ENCODE measurements at regions not wholly inside any gene's neighbourhood (a gene's known extent, or its start where the extent isn't known, plus 50 kb on each side); places are given as distances from the start of the nearest gene placed in this dataset.
"Not testable (repeated sequence)": the region's sequence is repeated elsewhere in the genome, so short reads cannot be mapped to it uniquely, and the experiment has no call there.

DNA sequence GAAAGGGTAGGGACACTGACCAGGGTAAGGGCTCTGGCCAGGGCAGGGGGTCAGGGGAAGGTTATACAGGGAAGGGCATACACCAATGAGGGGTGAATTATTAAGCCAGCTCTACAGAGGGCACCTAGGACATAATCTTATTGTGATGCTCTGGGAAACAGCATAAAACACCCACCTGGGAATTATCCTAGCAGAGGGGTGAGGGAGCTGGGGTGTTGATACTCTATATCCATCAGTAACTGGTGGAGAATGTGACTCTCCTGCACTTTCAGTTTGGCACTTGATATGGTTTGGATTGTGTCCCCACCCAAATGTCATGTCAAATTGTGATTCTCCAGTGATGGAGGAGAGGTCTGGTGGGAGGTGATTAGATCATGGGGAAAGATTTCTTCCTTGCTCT, 291.2 kb downstream of the ASMT start:
- no peak overlapping the region for H3K27ac Mint-ChIP-seq
- DNase-seq, result no peak
- no peaks in the 10 kb centered on the region for H3K4me1 Mint-ChIP-seq
- peaks cover 10% of the 10 kb centered on the region for H3K9me3 Mint-ChIP-seq
- no peaks in the 10 kb centered on the region for H3K36me3 Mint-ChIP-seq (ENCODE audit: low read depth)
- H3K4me3 Mint-ChIP-seq, result no peak overlapping the region
- CTCF ChIA-PET, result no interaction called here
- H3K27me3 Mint-ChIP-seq, result no peaks in the 10 kb centered on the region
- POLR2A ChIA-PET, result no interaction called here

DNA sequence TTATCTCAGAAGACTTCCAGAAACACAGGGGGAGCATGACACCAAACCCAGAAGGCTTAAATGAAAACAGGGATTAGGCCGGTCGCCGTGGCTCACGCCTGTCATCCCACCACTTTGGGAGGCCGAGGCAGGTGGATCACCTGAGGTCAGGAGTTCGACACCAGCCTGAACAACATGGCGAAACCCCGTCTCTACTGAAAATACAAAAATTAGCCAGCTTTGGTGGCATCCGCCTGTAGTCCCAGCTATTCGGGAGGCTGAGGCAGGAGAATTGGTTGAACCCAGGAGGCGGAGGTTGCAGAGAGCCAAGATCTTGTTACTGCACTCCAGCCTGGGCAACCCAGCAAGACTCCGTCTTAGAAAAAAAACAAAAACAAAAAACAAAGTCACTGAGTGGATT, 294.1 kb downstream of the ASMT start:
- H3K9me3 Mint-ChIP-seq, result peaks cover 10% of the 10 kb centered on the region
- H3K4me3 Mint-ChIP-seq; H3K36me3 Mint-ChIP-seq (ENCODE audit: low read depth); DNase-seq; H3K27me3 Mint-ChIP-seq; POLR2A ChIA-PET; H3K4me1 Mint-ChIP-seq; H3K27ac Mint-ChIP-seq; CTCF ChIA-PET: not testable (repeated sequence)

DNA sequence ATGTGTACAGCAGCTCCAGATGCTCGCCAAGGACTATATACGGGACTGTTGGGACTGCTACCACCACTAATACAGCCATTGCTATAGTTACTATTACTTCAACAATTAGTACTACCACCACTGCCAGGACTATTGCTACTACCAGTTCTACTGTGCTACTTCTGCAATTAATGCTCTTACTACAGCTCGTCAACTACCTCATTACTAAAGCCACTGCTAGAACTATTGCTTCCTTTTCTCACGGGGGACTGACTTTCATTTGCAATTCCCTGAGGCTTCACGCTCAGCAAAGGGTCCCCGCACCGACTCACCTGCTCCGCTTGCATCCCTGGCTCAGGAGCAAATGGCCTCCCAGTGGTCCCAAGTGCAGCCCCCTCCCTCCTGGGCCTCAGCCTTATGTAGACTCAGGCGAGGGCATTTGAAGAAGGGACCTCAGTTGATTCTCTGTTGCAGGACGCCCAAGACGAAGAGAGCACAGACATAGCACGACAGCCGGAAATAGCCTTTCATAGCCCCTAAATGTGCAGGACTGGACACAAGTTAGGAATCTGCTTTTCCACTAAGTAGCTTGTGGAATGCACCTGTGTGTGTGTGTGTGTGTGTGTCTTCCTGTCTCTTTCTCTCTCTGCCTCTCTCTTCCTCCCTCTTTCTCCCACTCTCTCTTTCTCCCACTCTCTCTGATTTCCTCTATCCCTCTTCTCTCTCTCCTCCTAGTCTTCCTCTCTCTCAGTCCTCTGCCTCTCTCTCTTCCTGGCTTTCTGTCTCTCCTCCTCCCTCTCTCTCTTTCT, 294.8 kb downstream of the ASMT start:
- Mint-ChIP-seq H3K27ac (no peak overlapping the region), H3K9me3 (peaks cover 10% of the 10 kb centered on the region), H3K4me1 (no peaks in the 10 kb centered on the region), H3K36me3 (ENCODE audit: low read depth) (no peaks in the 10 kb centered on the region), H3K4me3 (no peak overlapping the region), H3K27me3 (no peaks in the 10 kb centered on the region)
- ChIA-PET CTCF (no interaction called here), POLR2A (no interaction called here)
- no peak for DNase-seq

DNA sequence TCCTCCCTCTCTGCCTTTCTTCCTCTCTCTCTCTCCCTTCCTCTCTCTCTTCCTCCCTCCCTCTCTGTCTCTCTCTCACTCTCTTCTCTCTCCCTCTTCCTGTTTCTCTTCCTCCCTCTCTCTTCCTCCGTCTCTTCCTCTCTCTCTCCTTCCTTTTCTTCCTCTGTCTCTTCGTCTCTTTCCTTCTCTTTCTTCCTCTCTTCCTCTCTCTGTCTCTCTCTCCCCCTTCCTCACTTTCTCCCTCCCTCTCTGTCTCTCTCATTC, 295.3 kb downstream of the ASMT start:
- H3K4me3 Mint-ChIP-seq, result no peak overlapping the region
- ChIA-PET POLR2A (no interaction called here), CTCF (no interaction called here)
- DNase-seq, result no peak
- H3K9me3 Mint-ChIP-seq, result peaks cover 10% of the 10 kb centered on the region
- H3K4me1 Mint-ChIP-seq, result no peaks in the 10 kb centered on the region
- H3K27ac Mint-ChIP-seq, result no peak overlapping the region
- H3K36me3 Mint-ChIP-seq (ENCODE audit: low read depth), result no peaks in the 10 kb centered on the region
- H3K27me3 Mint-ChIP-seq, result no peaks in the 10 kb centered on the region

DNA sequence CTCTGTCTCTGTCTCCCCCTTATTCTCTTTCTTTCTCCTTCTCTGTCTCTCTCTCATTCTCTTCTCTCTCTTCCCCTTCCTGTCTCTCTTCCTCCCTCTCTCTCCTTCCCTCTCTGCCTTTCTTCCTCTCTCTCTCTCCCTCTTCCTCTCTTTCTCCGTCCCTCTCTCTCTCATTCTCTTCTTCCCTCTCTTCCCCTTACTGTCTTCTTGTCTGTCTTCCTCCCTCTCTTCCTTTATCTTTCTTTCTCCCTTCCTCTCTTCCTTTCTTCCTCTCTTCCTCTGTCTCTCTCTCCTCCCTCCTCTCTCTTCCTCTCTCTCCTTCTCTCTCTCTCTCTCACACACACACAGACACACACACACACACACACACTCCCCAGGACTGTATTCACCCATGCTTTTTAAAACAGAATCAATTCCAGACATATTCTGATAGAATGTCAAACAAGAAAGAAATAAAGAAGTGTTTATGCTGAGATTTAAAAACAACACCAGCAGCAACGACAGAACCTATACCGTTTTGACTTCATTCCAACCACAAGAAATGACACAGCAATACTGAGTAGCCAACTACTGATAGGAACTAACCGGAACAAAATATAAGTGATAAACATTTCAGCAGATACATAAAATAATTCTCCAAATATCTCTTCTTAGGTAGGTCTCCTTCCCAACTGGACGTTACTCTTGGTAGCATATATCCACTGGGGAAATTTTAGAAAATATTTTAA, 296.7 kb downstream of the ASMT start:
- ChIA-PET POLR2A (no interaction called here), CTCF (no interaction called here)
- Mint-ChIP-seq H3K4me1 (no peaks in the 10 kb centered on the region), H3K36me3 (ENCODE audit: low read depth) (no peaks in the 10 kb centered on the region), H3K4me3 (no peak overlapping the region), H3K9me3 (peaks cover 10% of the 10 kb centered on the region), H3K27me3 (no peaks in the 10 kb centered on the region), H3K27ac (no peak overlapping the region)
- no peak for DNase-seq

DNA sequence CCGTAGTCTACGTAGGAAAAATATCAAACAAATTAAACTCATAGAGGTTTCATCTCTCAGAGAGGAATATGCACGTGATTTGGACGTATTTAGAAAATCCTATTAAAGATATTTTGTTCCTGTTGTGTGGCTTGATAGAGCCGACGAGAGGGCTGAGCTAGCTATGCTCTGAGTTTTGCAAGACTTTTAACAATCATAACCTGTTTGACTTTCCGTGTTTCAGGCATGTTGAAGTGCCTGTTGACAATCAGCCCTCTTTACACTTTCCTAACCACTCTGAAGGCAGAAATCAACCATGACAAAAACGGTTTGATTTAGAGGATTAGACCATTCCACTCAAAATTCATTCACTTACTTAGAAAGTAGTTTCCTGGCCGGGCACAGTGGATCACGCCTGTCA, 297.3 kb downstream of the ASMT start:
- POLR2A ChIA-PET, result no interaction called here

DNA sequence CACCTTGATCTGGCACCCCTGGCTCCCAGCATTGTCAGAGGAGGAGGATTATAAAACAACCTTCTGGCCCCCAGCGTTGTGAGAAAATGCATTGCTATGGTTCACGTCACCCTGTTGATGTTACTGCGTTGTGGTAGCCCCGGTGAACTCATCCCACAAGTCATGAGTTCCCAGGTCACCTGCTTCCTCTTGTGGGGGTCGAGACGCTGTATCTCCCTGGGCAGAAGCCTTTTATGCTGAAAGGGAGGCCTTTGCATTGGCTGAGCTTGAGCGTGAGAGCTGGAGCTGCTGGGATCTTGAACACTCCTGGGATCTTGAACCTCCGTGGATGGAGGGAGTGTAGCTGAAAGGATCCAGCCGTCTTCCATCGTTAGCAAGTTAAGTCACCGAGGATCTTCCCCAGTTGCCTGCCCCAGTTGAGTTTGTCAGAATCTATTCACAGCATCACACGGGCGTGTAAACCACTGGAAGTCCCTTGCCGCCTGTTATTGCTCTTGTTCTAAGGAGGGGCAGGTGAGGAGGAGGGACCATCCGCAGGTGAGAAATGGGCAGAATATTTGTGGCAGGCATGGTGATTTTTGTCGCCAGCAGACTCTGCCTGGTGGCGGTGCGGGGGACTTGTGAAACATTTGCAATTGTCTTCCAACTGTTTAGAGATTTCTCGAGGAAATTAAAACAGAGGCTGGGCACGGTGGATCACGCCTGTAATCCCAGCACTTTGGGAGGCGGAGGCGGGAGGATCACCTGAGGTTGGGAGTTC, 299.9 kb downstream of the ASMT start:
- H3K27ac Mint-ChIP-seq, result no peak overlapping the region
- no peaks in the 10 kb centered on the region for H3K9me3 Mint-ChIP-seq
- no peaks in the 10 kb centered on the region for H3K27me3 Mint-ChIP-seq
- no peak for DNase-seq
- ChIA-PET CTCF (no interaction called here), POLR2A (no interaction called here)
- no peak overlapping the region for H3K4me3 Mint-ChIP-seq
- H3K4me1 Mint-ChIP-seq, result no peaks in the 10 kb centered on the region
- H3K36me3 Mint-ChIP-seq (ENCODE audit: low read depth), result no peaks in the 10 kb centered on the region

More for the DNA sequence above, 297.3 kb downstream of the ASMT start:
- H3K9me3 Mint-ChIP-seq, result peaks cover 9% of the 10 kb centered on the region
- CTCF ChIA-PET, result no interaction called here
- no peak overlapping the region for H3K27ac Mint-ChIP-seq
- H3K27me3 Mint-ChIP-seq, result no peaks in the 10 kb centered on the region
- no peaks in the 10 kb centered on the region for H3K4me1 Mint-ChIP-seq
- H3K36me3 Mint-ChIP-seq (ENCODE audit: low read depth), result no peaks in the 10 kb centered on the region
- no peak for DNase-seq
- H3K4me3 Mint-ChIP-seq, result no peak overlapping the region

DNA sequence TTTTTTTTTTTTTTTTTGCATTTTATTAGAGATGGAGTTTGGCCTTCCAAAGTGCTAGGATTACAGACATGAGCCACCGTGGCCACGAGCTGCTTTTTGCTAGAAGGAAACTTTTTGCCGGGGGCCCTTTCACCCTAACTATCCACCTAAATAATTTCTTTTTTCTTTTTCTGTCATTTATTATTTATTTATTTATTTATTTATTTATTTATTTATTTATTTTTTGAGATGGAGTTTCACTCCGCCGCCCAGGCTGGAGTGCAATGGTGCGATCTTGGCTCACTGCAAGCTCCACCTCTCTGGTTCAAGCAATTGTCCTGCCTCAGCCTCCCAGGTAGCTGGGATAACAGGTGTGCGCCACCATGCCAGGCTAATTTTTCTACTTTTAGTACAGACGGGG, 303.9 kb downstream of the ASMT start:
- no peak overlapping the region for H3K4me3 Mint-ChIP-seq
- no peak for DNase-seq

DNA sequence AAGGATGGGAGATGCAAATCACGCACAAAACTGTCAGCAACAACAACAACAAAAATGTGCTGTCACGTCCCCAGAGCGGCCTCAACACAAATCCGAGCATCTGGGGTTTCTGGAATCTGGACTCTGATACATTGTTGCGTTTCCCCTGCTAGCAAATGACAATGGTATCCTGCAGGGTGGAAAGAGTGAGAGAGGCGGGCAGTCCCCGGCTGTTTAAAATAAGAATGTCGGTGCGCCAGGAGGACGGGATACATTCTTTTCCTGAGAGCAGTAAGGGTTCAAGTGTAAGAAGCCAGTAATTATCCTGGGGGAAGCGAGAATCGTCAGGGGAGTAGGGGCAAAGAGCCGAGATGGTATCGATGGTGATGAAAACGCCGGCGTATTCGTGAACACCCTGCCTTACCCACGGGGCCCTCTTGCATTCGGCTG, 310.2 kb downstream of the ASMT start:
- Mint-ChIP-seq H3K36me3 (ENCODE audit: low read depth) (no peaks in the 10 kb centered on the region), H3K4me3 (no peak overlapping the region), H3K27me3 (no peaks in the 10 kb centered on the region), H3K27ac (no peak overlapping the region), H3K9me3 (peaks cover 10% of the 10 kb centered on the region), H3K4me1 (no peaks in the 10 kb centered on the region)
- no peak for DNase-seq
- ChIA-PET CTCF (no interaction called here), POLR2A (no interaction called here)

More for the DNA sequence above, 303.9 kb downstream of the ASMT start:
- Mint-ChIP-seq H3K36me3 (ENCODE audit: low read depth) (no peaks in the 10 kb centered on the region), H3K4me1 (no peaks in the 10 kb centered on the region), H3K27me3 (no peaks in the 10 kb centered on the region), H3K27ac (no peak overlapping the region), H3K9me3 (peaks cover 3% of the 10 kb centered on the region)
- ChIA-PET CTCF (no interaction called here), POLR2A (no interaction called here)

DNA sequence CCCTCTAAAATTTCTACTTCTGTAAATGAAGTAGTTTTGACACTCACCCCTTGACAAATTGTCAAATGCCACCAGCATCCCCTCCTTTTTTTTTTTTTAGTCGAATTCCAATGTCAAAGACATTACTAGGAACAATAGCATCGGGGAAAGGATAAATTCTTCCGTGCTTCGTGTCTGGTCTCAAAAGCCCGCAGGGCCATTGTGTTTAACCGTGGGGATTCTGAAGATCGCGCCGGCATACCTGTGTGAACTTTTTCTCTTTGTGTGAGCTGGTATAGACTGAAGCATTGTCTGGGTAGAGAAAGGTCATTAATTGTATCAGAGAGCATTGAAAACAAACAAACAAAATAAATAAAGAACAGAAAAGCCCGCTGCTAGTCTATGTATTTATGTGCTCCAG, 313.9 kb downstream of the ASMT start:
- H3K4me3 Mint-ChIP-seq, result no peak overlapping the region
- peaks cover 15% of the 10 kb centered on the region for H3K9me3 Mint-ChIP-seq
- no peaks in the 10 kb centered on the region for H3K27me3 Mint-ChIP-seq
- H3K4me1 Mint-ChIP-seq, result no peaks in the 10 kb centered on the region
- ChIA-PET CTCF (no interaction called here), POLR2A (no interaction called here)
- no peak overlapping the region for H3K27ac Mint-ChIP-seq
- no peaks in the 10 kb centered on the region for H3K36me3 Mint-ChIP-seq (ENCODE audit: low read depth)
- DNase-seq, result no peak

DNA sequence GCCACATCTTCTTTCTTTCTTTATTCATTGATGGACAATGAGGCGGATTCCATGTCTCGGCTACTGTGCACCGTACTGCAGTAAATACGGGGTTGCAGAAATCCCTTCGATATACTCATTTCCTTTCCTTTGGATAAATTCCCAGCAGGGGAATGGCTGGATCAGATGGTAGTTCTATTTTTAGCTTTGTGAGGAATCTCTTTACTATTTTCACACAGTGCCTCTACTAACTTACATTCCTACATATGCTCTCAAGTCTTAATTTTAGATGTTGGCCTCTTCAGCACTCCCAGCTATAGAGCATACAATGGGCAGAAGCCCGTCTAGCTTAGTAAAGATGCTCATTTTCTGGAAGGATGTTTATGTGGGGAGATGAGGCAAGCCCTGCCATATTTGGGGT, 317.4 kb downstream of the ASMT start:
- H3K9me3 Mint-ChIP-seq, result peaks cover 11% of the 10 kb centered on the region
- no peak overlapping the region for H3K27ac Mint-ChIP-seq
- DNase-seq, result no peak
- H3K4me3 Mint-ChIP-seq, result no peak overlapping the region
- H3K36me3 Mint-ChIP-seq (ENCODE audit: low read depth), result no peaks in the 10 kb centered on the region
- ChIA-PET CTCF (no interaction called here), POLR2A (no interaction called here)
- no peaks in the 10 kb centered on the region for H3K4me1 Mint-ChIP-seq
- H3K27me3 Mint-ChIP-seq, result no peaks in the 10 kb centered on the region

DNA sequence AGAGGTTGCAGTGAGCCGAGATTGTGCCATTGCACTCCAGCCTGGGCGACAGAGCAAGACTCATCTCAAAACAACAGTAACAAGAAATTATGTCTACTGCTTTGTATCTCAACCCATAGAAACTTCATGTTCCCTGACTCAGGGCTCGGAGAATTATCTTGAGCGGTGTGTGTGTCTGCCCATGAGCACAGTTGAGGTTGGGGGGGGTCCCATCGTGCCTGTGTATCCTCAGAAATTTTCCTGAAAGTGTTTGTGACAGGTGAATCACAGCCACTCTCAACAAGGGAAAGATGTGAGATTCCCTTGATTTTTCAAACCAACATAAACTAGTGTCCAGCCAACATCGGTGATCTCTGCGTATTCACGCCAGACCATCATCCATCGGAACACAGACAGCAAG, 319.1 kb downstream of the ASMT start:
- Mint-ChIP-seq H3K27me3 (no peaks in the 10 kb centered on the region), H3K36me3 (ENCODE audit: low read depth) (no peaks in the 10 kb centered on the region), H3K4me1 (no peaks in the 10 kb centered on the region), H3K27ac (no peak overlapping the region), H3K4me3 (no peak overlapping the region), H3K9me3 (peaks cover 14% of the 10 kb centered on the region)
- no peak for DNase-seq
- POLR2A ChIA-PET, result no interaction called here
- CTCF ChIA-PET, result no interaction called here

DNA sequence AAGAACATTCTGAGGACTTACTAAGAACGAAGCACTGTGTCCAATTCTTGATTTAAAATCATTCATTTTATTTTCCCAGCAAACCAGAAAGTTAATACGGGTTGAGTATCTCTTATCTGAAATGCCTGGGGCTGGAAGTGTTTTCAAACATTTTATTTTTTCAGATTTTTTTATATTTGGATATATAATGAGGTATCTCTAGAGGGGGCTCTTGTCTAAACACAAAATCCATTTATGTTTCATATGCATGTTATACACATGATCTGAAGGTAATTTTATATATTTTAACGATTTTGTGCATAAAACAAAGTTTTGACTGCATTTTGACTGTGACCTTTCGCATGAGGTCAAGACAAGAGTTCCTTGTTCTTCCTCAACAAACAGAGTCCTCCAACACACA, 320.9 kb downstream of the ASMT start:
- Mint-ChIP-seq H3K27me3 (no peaks in the 10 kb centered on the region), H3K4me3 (no peak overlapping the region), H3K4me1 (no peaks in the 10 kb centered on the region), H3K9me3 (peaks cover 23% of the 10 kb centered on the region), H3K36me3 (ENCODE audit: low read depth) (no peaks in the 10 kb centered on the region), H3K27ac (no peak overlapping the region)
- CTCF ChIA-PET, result no interaction called here
- POLR2A ChIA-PET, result no interaction called here
- DNase-seq, result no peak

DNA sequence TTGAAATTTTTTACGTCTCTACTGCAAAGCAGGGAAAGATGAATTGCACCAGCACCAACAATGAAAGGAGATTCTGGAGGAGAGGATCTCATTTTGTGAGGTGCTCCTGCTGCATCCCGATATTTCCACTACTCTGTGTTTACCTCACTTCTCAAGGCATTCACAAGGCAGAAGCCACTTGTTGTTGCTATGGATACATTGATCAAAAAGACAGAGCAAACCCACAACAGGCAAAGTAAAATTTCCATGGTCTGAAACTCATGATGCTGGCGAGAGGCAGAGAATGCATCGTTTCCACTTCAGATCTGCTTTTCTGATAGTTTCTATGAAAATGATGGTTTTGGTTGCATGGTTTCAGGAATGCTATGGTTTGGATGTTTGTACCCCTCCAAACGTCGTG, 323.3 kb downstream of the ASMT start:
- H3K27ac Mint-ChIP-seq, result no peak overlapping the region
- H3K27me3 Mint-ChIP-seq, result no peaks in the 10 kb centered on the region
- ChIA-PET POLR2A (no interaction called here), CTCF (no interaction called here)
- H3K4me1 Mint-ChIP-seq, result no peaks in the 10 kb centered on the region
- H3K36me3 Mint-ChIP-seq (ENCODE audit: low read depth), result no peaks in the 10 kb centered on the region
- no peak for DNase-seq
- no peak overlapping the region for H3K4me3 Mint-ChIP-seq
- peaks cover 15% of the 10 kb centered on the region for H3K9me3 Mint-ChIP-seq

Data from activated CD4-positive, alpha-beta memory T cell treated with anti-CD3 and anti-CD28 coated beads, Interleukin-2, amount 10 ng/mL, durations not matched to agents 7 days and 5 days (primary cell).